ENCODE measurements at regions not wholly inside any gene's neighbourhood (a gene's known extent, or its start where the extent isn't known, plus 50 kb on each side); places are given as distances from the start of the nearest gene placed in this dataset.

DNA sequence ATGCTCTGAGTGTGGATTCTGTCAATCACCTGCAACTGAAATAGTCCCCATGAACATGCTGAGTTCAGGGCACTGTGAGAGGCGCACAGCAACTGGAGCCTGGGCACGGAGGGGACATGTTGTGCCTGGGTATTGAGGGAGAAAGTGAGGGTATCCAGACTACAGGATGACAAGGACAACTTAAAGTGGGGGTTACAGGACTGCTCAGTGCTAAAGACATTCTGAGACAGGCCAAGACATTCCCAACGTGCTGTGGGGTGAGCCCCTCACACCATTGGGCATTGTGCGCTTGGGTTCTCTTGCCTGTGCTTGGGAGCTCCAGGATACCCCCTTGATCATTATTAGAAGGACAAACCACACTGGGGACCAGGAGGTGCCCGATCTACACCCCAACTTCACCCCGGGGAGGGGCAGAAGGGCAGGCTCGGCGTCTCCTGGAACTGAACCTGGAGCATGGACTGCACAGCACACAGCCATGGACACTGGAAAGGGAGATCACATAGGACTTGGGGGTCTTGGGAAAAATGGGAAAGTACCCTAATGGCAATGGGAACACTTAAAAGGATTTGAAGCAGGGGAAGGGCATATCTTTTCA lies 72.5 kb upstream of the HDAC4 start:
- no peak for DNase-seq

- no peak for DNase-seq
Measured at GRCh38 chr2:239472235-239472775, 71.5 kb upstream of the HDAC4 start.

DNA sequence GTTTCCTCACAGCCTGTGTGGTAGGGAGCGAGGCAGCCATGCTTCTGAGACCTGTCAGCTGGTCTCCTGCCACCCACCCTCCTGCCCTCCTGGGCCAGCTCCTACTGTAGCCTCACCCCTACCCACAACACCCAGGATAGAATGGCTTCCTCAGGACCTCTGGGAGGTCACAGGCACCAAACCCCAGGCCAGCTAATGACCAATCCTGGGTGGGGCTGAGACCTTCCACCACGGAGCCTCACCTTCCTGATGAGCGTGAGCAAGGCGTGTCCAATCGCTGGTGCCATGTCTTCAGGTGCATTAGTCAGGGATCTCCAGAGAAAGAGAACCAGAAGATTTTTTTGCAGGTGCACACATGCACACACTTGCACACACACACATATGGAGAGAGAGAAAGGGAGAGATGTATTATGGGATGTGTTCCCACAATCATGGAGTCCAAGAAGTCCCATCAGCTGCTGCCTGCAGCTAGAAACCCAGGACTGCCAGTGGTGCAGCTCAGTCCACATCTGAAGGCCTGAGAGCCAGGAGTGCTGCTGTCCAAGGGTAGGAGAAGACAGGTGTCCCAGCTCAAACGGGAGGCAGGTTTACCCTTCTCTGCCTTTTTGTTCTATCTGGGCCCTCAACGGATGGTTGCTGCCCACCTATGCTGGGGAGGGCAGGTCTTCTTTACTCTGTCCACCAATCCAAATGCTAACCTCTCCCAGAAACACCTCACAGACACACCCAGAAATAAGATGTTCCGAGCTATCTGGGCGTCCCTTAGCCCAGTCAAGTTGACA lies 70.4 kb upstream of the HDAC4 start:
- DNase-seq = no peak

DNA sequence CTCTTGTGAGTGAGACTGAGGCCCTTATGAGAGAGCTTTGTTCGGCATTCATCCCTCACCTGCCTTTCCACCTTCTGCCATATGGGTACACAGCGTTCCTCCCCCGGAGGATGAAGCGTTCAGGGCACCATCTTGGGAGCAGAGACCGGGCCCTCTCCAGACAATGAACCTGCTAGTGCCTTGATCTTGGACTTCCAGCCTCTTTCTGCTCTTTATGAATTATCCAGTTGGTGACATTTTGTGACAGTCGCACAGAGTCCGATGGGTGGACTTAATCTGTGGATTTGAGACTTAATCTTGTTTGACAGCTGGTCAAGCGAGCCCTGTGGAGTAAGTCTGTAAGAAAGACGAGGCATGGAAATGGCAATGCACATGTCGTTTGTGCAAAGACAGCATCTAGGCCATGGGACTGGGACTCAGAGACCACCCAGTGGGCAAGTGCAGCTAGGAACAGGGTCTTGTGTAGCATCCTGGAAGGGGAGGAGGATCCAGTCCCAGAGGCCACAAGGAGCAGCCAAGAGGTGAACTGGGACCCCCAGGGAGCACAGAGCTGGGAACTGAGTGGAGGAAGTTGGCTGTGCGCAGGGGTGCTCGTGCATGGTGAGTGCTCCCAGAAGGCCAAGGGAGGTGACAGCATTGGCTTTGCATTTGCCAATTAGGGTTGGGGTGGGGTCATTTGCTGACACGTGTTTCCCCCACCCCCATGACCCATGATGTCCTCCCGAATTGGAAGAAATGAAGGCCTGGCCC lies 69.5 kb upstream of the HDAC4 start:
- DNase-seq = no peak

DNA sequence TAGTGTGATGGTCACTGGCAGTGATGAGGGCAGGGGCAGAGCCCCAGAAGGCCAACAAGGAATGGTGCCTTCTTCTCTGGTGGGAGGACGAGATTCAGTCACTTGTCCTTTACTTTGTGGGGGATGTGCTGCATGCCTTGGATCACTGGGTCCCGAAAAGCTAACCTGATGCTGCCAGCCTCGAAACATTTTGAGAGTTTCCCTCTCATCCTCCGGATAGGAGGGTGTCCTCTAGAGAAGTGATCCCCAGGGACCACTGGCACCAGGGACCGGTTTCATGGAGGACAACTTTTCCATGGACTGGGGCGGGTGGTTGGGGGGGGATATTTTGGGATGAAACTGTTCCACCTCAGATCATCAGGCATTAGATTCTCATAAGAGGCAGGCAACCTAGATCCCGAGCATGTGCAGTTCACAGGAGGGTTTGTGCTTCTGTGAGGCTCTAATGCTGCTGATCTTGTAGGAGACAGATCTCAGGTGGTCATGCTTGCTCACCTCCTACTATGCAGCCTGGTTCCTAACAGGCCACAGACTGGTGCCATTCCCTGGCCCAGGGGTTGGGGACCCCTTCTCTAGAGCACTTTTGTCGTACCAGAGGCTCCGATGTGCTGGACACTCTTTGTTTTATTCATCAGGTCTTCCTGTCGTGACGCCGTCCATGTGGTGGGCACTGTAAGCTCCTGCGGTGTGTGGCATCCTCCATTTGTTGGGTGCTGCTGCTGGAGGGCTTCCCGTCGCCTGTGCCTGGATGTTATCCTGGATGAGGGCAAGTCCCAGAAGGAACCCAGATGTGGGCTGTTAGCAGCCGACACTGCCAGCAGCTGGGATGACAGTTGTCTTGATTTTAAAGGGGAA lies 68.5 kb upstream of the HDAC4 start:
- DNase-seq = no peak

- no peak for DNase-seq
Measured at GRCh38 chr2:239468491-239469105, 67.8 kb upstream of the HDAC4 start.

DNA sequence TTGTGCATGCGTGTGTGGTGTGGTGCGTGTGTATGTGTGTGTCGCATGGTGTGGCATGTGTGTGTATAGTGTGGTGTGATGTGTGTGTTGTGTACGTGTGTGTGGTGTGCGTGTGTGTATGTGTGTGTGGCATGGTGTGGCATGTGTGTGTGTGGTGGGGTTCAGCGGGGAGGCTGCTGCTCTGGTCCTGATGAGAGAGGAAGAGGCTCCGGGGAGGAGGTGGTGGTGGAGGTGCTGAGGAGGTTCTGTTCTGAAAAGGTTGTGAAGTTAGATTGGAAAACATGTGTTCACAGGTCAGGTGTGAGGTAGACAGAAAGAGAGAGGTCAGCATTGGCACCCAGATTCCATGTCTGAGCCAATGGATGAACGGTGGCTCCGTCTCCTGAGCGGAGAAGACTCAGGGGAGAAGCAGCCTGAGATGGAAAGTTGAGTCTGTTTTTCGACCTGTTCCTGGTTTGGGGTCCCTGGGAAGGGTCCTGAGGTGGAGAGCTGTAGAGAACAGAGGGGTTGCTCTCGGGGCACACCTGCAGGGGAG lies 67.2 kb upstream of the HDAC4 start:
- DNase-seq = no peak

DNA sequence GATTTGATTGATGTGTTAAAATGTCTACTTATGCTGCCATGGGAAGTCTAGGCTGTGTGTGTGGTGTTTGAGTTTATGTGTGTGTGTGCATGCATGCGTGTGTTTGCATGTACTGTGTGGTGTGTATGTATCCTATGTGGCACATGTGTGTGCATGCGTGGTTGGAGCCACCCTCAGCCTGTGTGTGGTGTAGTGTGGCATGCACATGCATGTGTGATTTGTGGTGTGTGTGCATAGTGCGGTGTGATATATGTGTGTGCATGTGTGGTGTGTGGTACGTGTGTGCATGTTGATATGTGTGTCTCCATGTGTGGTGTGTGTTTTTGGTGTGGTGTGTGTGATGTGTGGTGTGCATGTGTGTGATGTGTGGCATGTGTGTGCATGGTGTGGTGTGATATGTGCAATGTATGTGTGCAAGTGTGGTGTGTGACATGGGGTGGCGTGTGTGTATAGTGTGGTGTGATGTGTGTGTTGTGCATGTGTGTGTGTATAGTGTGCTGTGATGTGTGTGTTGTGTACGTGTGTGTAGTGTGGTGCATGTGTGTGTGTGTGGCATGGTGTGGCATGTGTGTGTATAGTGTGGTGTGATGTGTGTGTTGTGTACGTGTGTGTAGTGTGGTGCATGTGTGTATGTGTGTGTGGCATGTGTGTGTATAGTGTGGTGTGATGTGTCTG lies 66.6 kb upstream of the HDAC4 start:
- no peak for DNase-seq

DNA sequence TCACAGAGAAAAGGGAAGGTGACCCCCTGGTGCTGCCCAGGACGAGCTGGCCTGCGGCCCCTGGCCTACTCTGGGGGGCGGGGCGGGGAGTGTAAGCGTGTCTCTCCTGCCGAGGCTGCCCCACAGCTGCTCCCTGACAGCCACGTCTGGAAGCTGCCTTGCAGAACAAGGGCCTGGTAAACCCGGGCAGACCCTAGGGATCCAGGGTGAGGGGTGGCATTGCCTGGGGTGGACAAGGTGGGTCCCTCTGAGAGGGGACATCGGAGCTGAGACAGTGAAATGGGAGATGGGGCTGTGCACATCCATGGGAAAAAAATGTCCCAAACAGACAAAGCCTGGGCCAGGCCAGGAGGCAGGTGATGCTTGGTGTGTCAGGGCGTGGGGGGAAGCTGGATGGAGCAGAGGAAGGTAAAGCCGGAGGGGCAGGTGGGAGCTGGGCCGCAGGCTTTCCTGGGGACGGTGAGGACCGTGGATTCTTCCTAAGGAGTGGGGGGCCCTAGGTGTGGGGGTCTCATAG lies 66.0 kb upstream of the HDAC4 start:
- no peak for DNase-seq

GRCh38 chr2:239466061-239466754 lies 65.4 kb upstream of the HDAC4 start:
- no peak for DNase-seq

DNA sequence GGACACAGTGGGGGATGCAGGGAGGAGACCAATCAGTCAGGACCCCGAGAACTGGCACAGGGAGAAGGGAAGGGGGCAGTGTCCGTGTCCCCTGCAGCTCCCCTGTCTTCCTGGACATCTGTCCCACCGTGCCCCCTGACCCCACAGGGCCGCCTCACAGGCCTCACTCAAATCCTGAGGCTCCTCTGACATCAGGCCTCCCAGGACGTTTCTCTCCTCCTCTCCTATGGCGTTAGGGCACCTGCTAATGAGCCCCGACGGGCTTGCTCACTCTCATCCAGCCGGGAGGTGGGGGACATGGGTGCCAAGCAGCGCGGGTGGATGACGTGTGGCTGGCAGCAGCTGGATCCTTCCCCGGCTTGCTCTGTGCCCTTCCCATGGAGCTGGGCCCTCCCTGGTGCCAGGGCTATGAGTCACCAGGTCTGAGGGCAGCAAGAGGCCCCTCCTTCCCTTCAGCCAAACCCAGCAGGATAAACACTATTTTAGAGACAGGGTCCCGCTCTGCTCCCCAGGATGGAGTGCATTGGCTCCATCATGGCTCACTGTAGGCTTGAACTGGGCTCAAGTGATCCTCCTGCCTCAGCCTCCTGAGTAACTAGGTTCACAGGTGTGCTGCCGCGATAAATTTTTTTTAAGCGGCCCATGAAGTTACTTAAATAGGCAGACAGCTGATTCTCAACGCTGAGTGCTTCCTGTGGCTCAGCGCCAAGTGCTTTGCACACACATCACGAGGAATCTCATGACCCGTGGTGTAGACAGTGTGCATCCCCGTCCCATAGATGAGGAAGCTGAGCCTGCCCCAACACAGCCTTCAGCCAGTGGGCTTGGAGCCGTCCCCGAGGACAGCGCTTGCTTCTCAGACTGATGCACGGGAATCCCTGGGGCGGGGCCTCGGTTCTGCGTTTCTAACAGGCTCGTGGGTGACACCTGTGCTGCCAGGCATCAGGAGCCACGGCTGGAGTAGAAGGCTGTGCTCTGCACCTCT lies 64.5 kb upstream of the HDAC4 start:
- DNase-seq = no peak

DNA sequence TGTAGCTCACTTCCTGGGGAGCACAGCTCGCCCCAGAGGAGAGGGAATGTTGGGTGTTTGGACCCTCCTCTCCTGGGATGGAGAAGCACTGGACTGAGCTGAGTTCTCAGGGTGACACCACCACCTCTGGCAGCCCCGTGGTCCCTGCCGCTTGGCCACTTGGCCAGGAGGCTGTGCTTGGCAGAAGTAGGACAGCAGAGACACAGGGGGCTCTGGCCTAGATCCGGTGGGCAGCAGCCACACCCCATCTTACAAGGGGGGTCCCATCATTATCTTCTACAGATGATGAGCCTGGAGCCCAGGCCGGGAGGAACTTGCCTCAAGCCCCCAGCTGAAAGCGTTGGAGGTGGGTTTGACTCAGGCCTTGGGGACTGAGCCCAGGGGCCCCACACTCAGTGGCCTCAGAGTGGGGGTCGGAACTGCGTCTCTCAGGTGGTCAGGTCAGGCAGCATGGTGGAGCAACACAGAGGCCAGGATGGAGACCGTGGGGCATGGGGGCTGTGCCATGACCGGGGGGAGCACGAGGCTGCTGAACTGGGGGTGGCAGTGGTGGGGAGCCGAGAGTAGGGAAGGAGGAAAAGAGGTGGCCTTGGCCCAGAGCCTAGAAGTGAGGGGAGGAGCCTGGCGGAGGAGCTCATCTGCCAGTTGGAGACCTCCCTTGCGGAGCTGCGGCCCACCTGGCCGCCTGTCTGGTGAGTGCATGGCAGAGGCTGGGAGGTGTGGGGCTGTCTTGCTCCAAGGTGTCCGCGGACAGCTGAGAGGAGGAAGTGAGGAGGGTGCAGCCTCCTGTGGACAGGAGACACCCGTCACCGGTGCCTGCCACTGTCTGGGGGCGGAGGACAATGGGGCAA lies 63.6 kb upstream of the HDAC4 start:
- no peak for DNase-seq

DNA sequence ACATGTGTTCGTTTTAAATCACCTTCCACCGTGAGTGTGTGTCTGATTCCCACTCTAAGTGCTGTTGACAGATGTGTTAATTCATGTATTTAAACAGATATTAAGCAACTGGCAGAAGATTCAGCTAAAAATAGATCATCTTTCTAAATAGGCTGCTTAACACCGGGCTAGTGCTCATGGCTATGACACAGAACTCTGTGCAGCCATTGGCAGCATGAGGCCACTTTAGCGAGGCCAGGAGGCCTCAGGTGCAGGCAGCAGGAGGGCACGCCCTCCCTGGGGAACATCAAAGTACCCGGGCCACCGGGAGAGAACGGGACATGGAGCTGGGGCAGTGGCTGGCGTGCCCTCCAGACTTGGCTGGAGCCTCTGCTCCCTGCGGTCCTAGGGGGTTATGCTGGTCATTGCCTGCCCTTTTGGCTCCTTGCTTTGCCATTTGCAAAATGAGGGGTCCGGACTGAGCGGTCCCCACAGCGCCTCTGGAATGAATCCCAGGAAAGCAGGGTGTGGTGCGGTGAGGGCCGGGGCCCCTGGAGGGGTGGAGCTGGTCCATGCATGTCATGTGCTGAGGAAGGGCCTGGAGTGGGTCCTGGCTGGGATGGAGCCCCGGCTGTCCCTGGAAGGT lies 62.8 kb upstream of the HDAC4 start:
- DNase-seq = no peak

GRCh38 chr2:239462671-239463506 lies 62.1 kb upstream of the HDAC4 start:
- DNase-seq = peak in 1 of 2 donors; percentile 9

- DNase-seq = peak in 1 of 2 donors; percentile 12
Measured at GRCh38 chr2:239462191-239462515, 61.3 kb upstream of the HDAC4 start.

DNA sequence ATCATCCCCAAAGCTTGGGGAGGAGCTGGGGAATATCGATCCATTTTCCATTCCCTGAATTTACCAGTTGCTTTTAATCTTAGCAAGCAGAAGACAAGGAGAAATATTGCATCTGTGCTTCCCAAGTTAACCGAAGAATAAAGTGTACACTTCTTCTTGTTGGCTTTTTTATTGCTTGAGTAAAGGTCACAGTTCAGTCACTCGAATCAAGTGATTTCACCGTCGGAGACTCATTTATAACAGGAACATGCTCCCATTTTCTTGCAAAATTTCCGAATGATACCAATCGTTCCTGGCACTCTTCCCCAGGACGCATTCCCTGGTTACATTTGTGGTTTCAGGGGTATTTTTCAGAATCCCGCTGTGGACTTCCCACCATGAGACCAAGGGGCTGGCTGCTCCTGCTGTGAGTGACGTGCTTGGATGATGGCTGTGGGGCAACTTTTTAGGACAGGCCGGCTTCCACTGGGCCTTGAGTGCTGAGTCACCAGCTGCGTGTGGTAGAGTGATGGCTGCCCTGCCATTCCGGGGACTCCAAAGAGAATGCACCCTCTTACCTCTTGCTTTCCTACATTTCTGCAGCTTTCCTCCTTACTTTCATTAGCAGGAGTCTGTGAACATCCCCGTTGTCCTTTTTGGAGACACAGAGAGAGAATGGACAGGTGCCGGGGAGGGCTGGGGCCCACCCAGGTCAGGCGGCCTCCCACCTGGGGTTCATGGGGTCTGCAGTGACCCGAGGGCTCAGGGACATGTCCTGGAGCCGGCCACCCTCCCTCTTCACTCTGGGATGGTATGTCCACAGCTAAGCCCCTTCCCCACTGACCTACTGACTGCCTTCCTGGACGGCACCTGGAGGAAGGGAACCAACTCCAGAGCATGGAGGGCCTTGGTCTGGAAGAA lies 60.7 kb upstream of the HDAC4 start:
- peak in 1 of 2 donors; percentile 11 for DNase-seq
